K562 (cell line): ENCODE measurements at regions not wholly inside any gene's neighbourhood (a gene's known extent, or its start where the extent isn't known, plus 50 kb on each side); places are given as distances from the start of the nearest gene placed in this dataset.

Source experiments
- ATAC-seq: fragments of 200-7000 bp; cut with Tn5 transposase; 3 replicates; pipeline ENCODE4 v1.9.1; 2020; ENCODE audit warnings: moderate library complexity
- BruUV-seq: library from RNA; stranded (reverse); fragments of 400-500 nt; replicated peaks from 2 replicates; lab custom pipeline; 2021; lab: Mats Ljungman, UMichigan
- CTCF ChIA-PET: fragments of 300-600 bp; formaldehyde crosslinking; extraction: SDS; loops from one replicate; lab custom pipeline; 2021; ENCODE audit warnings: low intra/inter-chr PET ratio; lab: Yijun Ruan, JAX
- POLR2A ChIA-PET: fragments of 300-600, 350-650 bp; sonication (Branson Sonifier 250); formaldehyde crosslinking; extraction: SDS; loops from one replicate; lab custom pipeline; 2021; ENCODE audit warnings: antibody characterized with exemption, inconsistent platforms; lab: Yijun Ruan, JAX
- DNase-seq, 4 experiments: peaks; one replicate each; pipeline versions ENCODE4 v3.0.0 to v3.0.0-alpha.2; 2011 to 2018; ENCODE audit warnings: low spot score in 3 of 4, mixed read lengths in 3 of 4; ENCODE audit errors: extremely low read depth in 1 of 4
- FAIRE-seq: peaks from 2 replicates; lab custom pipeline; 2011; peaks lifted over from hg19 to GRCh38; lab: Jason Lieb, UNC
- H2AFZ ChIP-seq: 2 replicates; pipeline ENCODE4 v1.6.0; 2011; ENCODE audit warnings: low read depth, low read length, control low read depth, inconsistent platforms
- H3K27ac ChIP-seq: fragments of 200-600 bp; 3 replicates; pipeline ENCODE4 v1.8.0; 2011; ENCODE audit warnings: low read depth, mild to moderate bottlenecking, control low read depth, inconsistent platforms, low read length, moderate library complexity, mixed read lengths; ENCODE audit errors: extremely low read depth
- H3K27me3 ChIP-seq, 2 experiments: fragments of 300-600 bp in 1 of 2; 2 replicates in 1 of 2; 3 replicates in 1 of 2; pipeline versions ENCODE4 v1.6.0 to v1.8.0; 2011; ENCODE audit warnings: inconsistent platforms in 2 of 2, low read length in 2 of 2, mild to moderate bottlenecking in 1 of 2, mixed read lengths in 1 of 2, moderate library complexity in 1 of 2; ENCODE audit not compliant: control insufficient read depth in 2 of 2, insufficient read depth in 2 of 2
- H3K36me3 ChIP-seq: fragments of 300-600 bp; 3 replicates; pipeline ENCODE4 v1.8.0; 2011; ENCODE audit warnings: mild to moderate bottlenecking, low read length, inconsistent platforms; ENCODE audit not compliant: control insufficient read depth, insufficient read depth
- H3K4me1 ChIP-seq, 2 experiments: fragments of 200-600 bp in 1 of 2; replicated peaks in 1 of 2; 2 replicates in 1 of 2; 3 replicates in 1 of 2; pipeline versions ENCODE4 v1.5.1 to v1.8.0; 2011; ENCODE audit warnings: inconsistent platforms in 2 of 2, low read length in 2 of 2, mild to moderate bottlenecking in 1 of 2, mixed read lengths in 1 of 2, moderate library complexity in 1 of 2; ENCODE audit not compliant: control insufficient read depth in 2 of 2, insufficient read depth in 2 of 2
- H3K4me2 ChIP-seq: 2 replicates; pipeline ENCODE4 v1.6.1; 2011; ENCODE audit warnings: low read length, control low read depth, inconsistent platforms, mixed read lengths; ENCODE audit not compliant: insufficient read depth
- H3K4me3 ChIP-seq: fragments of 200-600 bp; sonication (generic), shearing (Covaris generic); 2 replicates; pipeline ENCODE4 v1.5.1; 2016; ENCODE audit warnings: control low read depth, inconsistent platforms
- H3K79me2 ChIP-seq: fragments of 200-600 bp; 3 replicates; pipeline ENCODE4 v1.8.0; 2011; ENCODE audit warnings: low read length, inconsistent platforms; ENCODE audit not compliant: control insufficient read depth, insufficient read depth
- H3K9ac ChIP-seq, 2 experiments: 2 replicates each; pipeline versions ENCODE4 v1.6.0 to v1.6.1; 2011; ENCODE audit warnings: low read depth in 2 of 2, low read length in 2 of 2, control low read depth in 1 of 2, inconsistent platforms in 1 of 2, mild to moderate bottlenecking in 1 of 2, mixed read lengths in 1 of 2; ENCODE audit not compliant: insufficient read depth in 1 of 2
- H3K9me1 ChIP-seq: one replicate; pipeline ENCODE4 v1.6.0; 2011; ENCODE audit warnings: inconsistent platforms, mild to moderate bottlenecking, low read length, moderate library complexity; ENCODE audit not compliant: control insufficient read depth, insufficient read depth
- H3K9me3 ChIP-seq: replicated peaks from 2 replicates; pipeline ENCODE4 v1.5.1; 2011; ENCODE audit warnings: low read depth, low read length, inconsistent platforms; ENCODE audit not compliant: control insufficient read depth, insufficient read depth
- H4K20me1 ChIP-seq: replicated peaks from 2 replicates; pipeline ENCODE4 v1.6.1; 2011; ENCODE audit warnings: low read length, inconsistent platforms, mixed read lengths; ENCODE audit not compliant: control insufficient read depth, insufficient read depth
- CREBBP ChIP-seq: IDR thresholded peaks from one replicate; pipeline ENCODE4 v1.6.1; 2012; ENCODE audit warnings: low read depth, mild to moderate bottlenecking, control low read depth, inconsistent platforms, low read length
- ETV1 ChIP-seq: fragments of 450-650 bp; conservative IDR thresholded peaks from 2 replicates; pipeline ENCODE4 v1.6.1; 2016; ENCODE audit warnings: missing genetic modification characterization, control low read depth, low read depth, missing compliant biosample characterization
- GTF2F1 ChIP-seq: IDR thresholded peaks from 2 replicates; pipeline ENCODE4 v1.6.1; 2011; ENCODE audit warnings: low read depth, low read length, improper control_type of control experiment
- KDM2B ChIP-seq: fragments of 250-450 bp; sonication (Bioruptor Pico); IDR thresholded peaks from 2 replicates; pipeline ENCODE4 v1.8.0; 2021; ENCODE audit warnings: mild to moderate bottlenecking, moderate library complexity
- SIRT6 ChIP-seq: IDR thresholded peaks from one replicate; pipeline ENCODE4 v1.6.1; 2012; ENCODE audit warnings: low read depth, mild to moderate bottlenecking, control low read depth, inconsistent platforms, low read length, moderate library complexity
- SMARCA5 ChIP-seq: fragments of 450-650 bp; IDR thresholded peaks from 2 replicates; pipeline ENCODE4 v1.6.1; 2016
- SMC3 ChIP-seq: conservative IDR thresholded peaks from 2 replicates; pipeline ENCODE4 v1.6.1; 2011; ENCODE audit warnings: low read depth, low read length, improper control_type of control experiment; ENCODE audit not compliant: insufficient read depth
- U2AF1 ChIP-seq: fragments of 200-400 bp; formaldehyde crosslinking; optimal IDR thresholded peaks from 2 replicates; pipeline ENCODE3; 2017; ENCODE audit warnings: mild to moderate bottlenecking, low read depth, low read length, moderate library complexity
- ZNF232 ChIP-seq: sonication (generic); formaldehyde crosslinking; IDR thresholded peaks from 2 replicates; pipeline ENCODE4 v1.8.0; 2022; ENCODE audit warnings: mild to moderate bottlenecking, missing genetic modification reagents
- ZNF445 ChIP-seq: fragments of 250-450 bp; sonication (Bioruptor Pico); IDR thresholded peaks from 2 replicates; pipeline ENCODE4 v1.4.0; 2020; ENCODE audit warnings: low read depth, mild to moderate bottlenecking, moderate library complexity
- ZNF507 ChIP-seq: conservative IDR thresholded peaks from 2 replicates; pipeline ENCODE4 v1.6.1; 2017; ENCODE audit warnings: missing genetic modification characterization, missing compliant biosample characterization
- ZNF57 ChIP-seq: fragments of 450-650 bp; formaldehyde crosslinking; IDR thresholded peaks from 2 replicates; pipeline ENCODE4 v1.4.0; 2020; ENCODE audit warnings: mild to moderate bottlenecking, moderate library complexity
- WGBS: fragments of 100-300 bp; shearing (Covaris generic); methylation state at CpG from one replicate; pipeline ENCODE4 v1.1.6; 2016; ENCODE audit warnings: low coverage, mixed read lengths; ENCODE audit not compliant: insufficient coverage; ENCODE audit errors: missing lambda C conversion rate; 5-methylcytosine and 5-hydroxymethylcytosine counted together
- in situ Hi-C: fragments of 300-500 bp; cut with MboI; formaldehyde crosslinking; loops from 4 replicates; pipeline ENCODE4 v1.15.0; 2018; ENCODE audit warnings: inconsistent platforms, mixed read lengths
- intact Hi-C: fragments of 100-400 bp; cut with micrococcal nuclease; formaldehyde crosslinking; loops from 2 replicates; pipeline ENCODE4 v1.14.2; 2022
- TF ChIP-seq, protein P1 (sequence below): fragments of 250-450 bp; sonication (Bioruptor Pico); IDR thresholded peaks from 2 replicates; pipeline ENCODE4 v1.4.0; 2020; ENCODE audit warnings: mild to moderate bottlenecking, moderate library complexity, borderline replicate concordance
- TF ChIP-seq, protein P2 (sequence below): fragments of 450-650 bp; formaldehyde crosslinking; IDR thresholded peaks from 2 replicates; pipeline ENCODE4 v1.4.0; 2022; ENCODE audit warnings: missing genetic modification characterization
- TF ChIP-seq, protein P3 (sequence below): fragments of 250-450 bp; sonication (Bioruptor Pico); IDR thresholded peaks from 2 replicates; pipeline ENCODE4 v1.4.0; 2020; ENCODE audit warnings: mild to moderate bottlenecking, moderate library complexity
- TF ChIP-seq, protein P4 (sequence below): fragments of 450-650 bp; conservative IDR thresholded peaks from 2 replicates; pipeline ENCODE4 v1.6.1; 2016; ENCODE audit warnings: missing genetic modification characterization, low read depth, mild to moderate bottlenecking, missing compliant biosample characterization, moderate library complexity

DNA sequence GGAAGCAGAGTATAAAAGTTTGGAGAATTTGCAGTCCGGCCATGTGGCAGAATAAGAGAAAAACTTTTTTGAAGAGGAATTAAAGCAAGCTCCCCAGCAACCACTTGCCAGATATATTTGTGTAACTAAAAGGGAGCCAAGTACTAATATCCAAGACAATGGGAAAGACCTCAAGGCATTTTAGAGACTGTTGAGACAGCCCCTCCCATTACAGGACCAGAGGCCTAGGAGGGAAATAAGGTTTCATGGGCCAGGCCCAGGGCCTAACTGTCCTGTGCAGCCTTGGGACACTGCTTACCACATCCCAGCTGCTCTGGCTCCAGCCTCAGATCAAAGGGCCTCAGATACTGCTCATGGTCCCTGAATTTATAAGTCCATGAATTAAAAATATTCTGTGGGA is 659.4 kb downstream of the PCDH19 start:
- ATAC-seq (no peak), DNase-seq (no peak), FAIRE-seq (no peak)
- no TSS peak for BruUV-seq
- Histone ChIP-seq H3K4me1 (no peaks in the 10 kb centered on the region), H4K20me1 (no peaks in the 10 kb centered on the region), H3K9me3 (no peaks in the 10 kb centered on the region), H3K79me2 (no peaks in the 10 kb centered on the region), H3K4me2 (no peak overlapping the region), H3K9ac (no peak overlapping the region), H2AFZ (no peak overlapping the region), H3K27me3 (no peaks in the 10 kb centered on the region), H3K4me3 (no peak overlapping the region), H3K27ac (no peak overlapping the region), H3K36me3 (no peaks in the 10 kb centered on the region), H3K9me1 (no peaks in the 10 kb centered on the region)
- ChIA-PET CTCF (no interaction called here), POLR2A (no interaction called here)
- WGBS: 0% methylated on average over 1 of the region's 1 CpG
- intact Hi-C loops (no loop called here), in situ Hi-C loops (no loop called here)
- TF ChIP-seq, protein P1, sequence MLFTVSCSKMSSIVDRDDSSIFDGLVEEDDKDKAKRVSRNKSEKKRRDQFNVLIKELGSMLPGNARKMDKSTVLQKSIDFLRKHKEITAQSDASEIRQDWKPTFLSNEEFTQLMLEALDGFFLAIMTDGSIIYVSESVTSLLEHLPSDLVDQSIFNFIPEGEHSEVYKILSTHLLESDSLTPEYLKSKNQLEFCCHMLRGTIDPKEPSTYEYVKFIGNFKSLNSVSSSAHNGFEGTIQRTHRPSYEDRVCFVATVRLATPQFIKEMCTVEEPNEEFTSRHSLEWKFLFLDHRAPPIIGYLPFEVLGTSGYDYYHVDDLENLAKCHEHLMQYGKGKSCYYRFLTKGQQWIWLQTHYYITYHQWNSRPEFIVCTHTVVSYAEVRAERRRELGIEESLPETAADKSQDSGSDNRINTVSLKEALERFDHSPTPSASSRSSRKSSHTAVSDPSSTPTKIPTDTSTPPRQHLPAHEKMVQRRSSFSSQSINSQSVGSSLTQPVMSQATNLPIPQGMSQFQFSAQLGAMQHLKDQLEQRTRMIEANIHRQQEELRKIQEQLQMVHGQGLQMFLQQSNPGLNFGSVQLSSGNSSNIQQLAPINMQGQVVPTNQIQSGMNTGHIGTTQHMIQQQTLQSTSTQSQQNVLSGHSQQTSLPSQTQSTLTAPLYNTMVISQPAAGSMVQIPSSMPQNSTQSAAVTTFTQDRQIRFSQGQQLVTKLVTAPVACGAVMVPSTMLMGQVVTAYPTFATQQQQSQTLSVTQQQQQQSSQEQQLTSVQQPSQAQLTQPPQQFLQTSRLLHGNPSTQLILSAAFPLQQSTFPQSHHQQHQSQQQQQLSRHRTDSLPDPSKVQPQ (CRISPR knock-in tag): no peak
- TF ChIP-seq, protein P2, sequence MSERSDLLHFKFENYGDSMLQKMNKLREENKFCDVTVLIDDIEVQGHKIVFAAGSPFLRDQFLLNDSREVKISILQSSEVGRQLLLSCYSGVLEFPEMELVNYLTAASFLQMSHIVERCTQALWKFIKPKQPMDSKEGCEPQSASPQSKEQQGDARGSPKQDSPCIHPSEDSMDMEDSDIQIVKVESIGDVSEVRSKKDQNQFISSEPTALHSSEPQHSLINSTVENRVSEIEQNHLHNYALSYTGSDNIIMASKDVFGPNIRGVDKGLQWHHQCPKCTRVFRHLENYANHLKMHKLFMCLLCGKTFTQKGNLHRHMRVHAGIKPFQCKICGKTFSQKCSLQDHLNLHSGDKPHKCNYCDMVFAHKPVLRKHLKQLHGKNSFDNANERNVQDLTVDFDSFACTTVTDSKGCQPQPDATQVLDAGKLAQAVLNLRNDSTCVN (CRISPR knock-in tag): no peak
- TF ChIP-seq ETV1 (tag) (no peak), SMARCA5 (no peak), SMC3 (no peak), CREBBP (no peak), SIRT6 (no peak), KDM2B (no peak), ZNF232 (CRISPR knock-in tag) (no peak), ZNF445 (no peak), ZNF57 (no peak), U2AF1 (no peak), GTF2F1 (no peak), ZNF507 (tag) (no peak)
- TF ChIP-seq, protein P3, sequence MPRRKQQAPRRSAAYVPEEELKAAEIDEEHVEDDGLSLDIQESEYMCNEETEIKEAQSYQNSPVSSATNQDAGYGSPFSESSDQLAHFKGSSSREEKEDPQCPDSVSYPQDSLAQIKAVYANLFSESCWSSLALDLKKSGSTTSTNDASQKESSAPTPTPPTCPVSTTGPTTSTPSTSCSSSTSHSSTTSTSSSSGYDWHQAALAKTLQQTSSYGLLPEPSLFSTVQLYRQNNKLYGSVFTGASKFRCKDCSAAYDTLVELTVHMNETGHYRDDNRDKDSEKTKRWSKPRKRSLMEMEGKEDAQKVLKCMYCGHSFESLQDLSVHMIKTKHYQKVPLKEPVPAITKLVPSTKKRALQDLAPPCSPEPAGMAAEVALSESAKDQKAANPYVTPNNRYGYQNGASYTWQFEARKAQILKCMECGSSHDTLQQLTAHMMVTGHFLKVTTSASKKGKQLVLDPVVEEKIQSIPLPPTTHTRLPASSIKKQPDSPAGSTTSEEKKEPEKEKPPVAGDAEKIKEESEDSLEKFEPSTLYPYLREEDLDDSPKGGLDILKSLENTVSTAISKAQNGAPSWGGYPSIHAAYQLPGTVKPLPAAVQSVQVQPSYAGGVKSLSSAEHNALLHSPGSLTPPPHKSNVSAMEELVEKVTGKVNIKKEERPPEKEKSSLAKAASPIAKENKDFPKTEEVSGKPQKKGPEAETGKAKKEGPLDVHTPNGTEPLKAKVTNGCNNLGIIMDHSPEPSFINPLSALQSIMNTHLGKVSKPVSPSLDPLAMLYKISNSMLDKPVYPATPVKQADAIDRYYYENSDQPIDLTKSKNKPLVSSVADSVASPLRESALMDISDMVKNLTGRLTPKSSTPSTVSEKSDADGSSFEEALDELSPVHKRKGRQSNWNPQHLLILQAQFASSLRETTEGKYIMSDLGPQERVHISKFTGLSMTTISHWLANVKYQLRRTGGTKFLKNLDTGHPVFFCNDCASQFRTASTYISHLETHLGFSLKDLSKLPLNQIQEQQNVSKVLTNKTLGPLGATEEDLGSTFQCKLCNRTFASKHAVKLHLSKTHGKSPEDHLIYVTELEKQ (CRISPR knock-in tag): no peak
- TF ChIP-seq, protein P4, sequence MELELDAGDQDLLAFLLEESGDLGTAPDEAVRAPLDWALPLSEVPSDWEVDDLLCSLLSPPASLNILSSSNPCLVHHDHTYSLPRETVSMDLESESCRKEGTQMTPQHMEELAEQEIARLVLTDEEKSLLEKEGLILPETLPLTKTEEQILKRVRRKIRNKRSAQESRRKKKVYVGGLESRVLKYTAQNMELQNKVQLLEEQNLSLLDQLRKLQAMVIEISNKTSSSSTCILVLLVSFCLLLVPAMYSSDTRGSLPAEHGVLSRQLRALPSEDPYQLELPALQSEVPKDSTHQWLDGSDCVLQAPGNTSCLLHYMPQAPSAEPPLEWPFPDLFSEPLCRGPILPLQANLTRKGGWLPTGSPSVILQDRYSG (tag): no peak
